ENCODE measurements at regions not wholly inside any gene's neighbourhood (a gene's known extent, or its start where the extent isn't known, plus 50 kb on each side); places are given as distances from the start of the nearest gene placed in this dataset.

DNA sequence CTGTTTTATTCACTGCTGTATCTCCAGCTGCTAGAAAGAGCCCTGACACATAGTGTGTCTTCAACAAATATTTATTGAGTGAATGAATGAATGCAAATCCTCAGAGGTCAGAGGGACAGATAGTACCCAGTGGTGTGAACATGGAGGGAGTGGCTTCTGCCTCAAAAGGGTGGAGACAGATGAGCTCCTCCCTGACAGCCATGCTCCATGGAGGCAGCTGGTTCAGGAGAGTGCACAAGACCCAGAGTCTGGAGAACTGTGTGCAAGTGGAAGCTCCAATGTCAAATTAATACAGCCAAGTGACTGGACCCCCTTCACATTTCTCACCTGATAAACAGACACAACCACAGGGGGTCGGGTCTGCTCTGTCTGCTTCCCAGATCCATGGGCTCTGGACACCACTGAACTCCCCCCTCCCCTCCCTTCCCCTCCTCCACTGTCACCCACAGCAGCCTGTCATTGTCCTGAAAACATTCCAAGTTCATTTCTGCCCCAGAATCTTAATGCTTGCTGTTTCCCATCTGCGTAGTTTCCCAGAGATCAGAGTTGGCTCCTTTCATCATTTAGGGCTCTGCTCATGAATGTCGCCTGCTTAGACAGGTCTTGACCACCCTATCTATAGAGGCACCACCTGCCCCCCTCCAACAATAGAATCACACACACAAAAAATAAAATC is 312.9 kb upstream of the PODXL start:
- H3K36me3 Mint-ChIP-seq (ENCODE audit: low read depth), result no peaks in the 10 kb centered on the region
- no peak overlapping the region for H3K27ac Mint-ChIP-seq
- H3K9me3 Mint-ChIP-seq, result no peaks in the 10 kb centered on the region
- no peaks in the 10 kb centered on the region for H3K27me3 Mint-ChIP-seq (ENCODE audit: low read depth)
- H3K4me3 Mint-ChIP-seq, result no peak overlapping the region
- no peaks in the 10 kb centered on the region for H3K4me1 Mint-ChIP-seq (ENCODE audit: low read depth)

GRCh38 chr7:131867461-131867860 is 311.0 kb upstream of the PODXL start:
- H3K4me1 Mint-ChIP-seq (ENCODE audit: low read depth), result no peaks in the 10 kb centered on the region
- no peaks in the 10 kb centered on the region for H3K27me3 Mint-ChIP-seq (ENCODE audit: low read depth)
- no peak overlapping the region for H3K27ac Mint-ChIP-seq
- no peaks in the 10 kb centered on the region for H3K9me3 Mint-ChIP-seq
- H3K4me3 Mint-ChIP-seq, result no peak overlapping the region
- H3K36me3 Mint-ChIP-seq (ENCODE audit: low read depth), result no peaks in the 10 kb centered on the region

DNA sequence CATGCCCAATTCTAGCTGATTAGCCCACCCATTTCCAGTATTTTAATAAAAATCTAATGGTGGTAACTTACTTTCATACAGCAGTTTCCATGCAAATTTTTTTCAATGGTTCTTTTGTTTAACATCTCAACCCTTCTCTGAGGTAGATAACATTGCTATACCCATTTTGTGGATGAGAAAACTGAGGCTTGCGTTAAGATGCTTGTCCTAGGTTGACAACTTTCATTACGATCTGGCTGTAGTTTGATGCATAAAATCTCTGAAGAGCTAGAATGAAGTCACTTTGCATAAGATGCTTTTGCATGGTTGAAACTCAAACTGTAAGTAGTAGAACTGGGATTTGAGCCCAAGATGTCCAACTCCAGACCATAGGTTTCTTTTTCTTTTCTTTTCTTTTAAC is 309.5 kb upstream of the PODXL start:
- Mint-ChIP-seq H3K4me3 (no peak overlapping the region), H3K36me3 (ENCODE audit: low read depth) (no peaks in the 10 kb centered on the region), H3K27ac (no peak overlapping the region), H3K27me3 (ENCODE audit: low read depth) (no peaks in the 10 kb centered on the region), H3K4me1 (ENCODE audit: low read depth) (no peaks in the 10 kb centered on the region), H3K9me3 (no peaks in the 10 kb centered on the region)

GRCh38 chr7:131861620-131862346 is 305.4 kb upstream of the PODXL start:
- Mint-ChIP-seq H3K36me3 (ENCODE audit: low read depth) (no peaks in the 10 kb centered on the region), H3K4me3 (no peak overlapping the region), H3K27ac (no peak overlapping the region), H3K27me3 (ENCODE audit: low read depth) (no peaks in the 10 kb centered on the region), H3K4me1 (ENCODE audit: low read depth) (no peaks in the 10 kb centered on the region), H3K9me3 (no peaks in the 10 kb centered on the region)

DNA sequence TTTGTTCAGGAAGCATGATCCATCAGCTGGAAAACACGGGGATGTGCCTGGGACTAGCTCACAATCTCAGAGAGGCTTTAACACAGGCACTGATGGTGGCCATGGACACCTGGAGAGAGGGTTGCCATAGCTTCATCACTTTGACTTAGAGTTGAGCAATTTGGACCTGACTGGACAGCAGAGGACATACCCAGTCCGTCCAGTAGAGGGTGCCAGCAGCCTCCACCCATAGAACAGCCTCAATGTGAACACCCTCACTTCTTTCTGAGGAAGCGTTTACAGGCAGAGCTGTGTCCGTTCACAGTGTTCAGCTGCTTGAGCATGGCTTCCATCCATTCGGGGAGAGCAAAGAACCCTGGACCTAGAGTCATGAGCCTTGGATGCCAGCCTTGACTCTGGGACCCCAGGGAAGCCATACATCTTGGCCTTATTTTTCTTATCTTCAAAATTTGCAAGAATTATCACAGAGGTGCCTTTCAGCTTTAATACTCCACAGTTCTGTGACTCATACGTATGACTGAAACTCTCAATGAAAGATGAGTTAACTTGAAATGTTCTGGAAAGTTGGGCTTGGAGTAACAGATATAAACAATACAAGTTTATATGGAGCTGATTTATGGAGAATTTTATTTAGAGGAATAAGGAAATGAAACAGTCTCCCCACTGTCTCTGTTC is 302.9 kb upstream of the PODXL start:
- no peaks in the 10 kb centered on the region for H3K36me3 Mint-ChIP-seq (ENCODE audit: low read depth)

DNA sequence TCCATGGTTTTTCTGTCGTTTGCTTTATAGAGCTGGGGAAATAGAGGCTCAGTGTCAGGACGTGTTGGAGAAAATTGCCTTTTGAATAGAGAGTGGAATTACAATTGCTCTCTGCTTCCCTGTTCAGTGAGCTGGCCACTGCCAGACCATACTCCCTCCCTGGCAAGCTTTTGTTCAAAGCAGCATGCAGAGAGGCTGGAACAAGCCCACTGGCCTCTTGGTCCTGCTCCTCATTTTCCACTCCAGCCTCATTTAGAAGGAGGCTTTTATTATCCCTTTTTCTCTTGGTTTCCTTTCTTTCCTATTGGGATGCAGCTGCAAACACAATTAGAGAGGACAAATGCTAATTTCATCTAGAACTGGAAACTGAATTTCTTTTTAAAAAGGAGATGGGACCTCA is 302.2 kb upstream of the PODXL start:
- no peaks in the 10 kb centered on the region for H3K9me3 Mint-ChIP-seq
- H3K4me3 Mint-ChIP-seq, result no peak overlapping the region
- no peak overlapping the region for H3K27ac Mint-ChIP-seq
- no peaks in the 10 kb centered on the region for H3K36me3 Mint-ChIP-seq (ENCODE audit: low read depth)
- no peaks in the 10 kb centered on the region for H3K27me3 Mint-ChIP-seq (ENCODE audit: low read depth)
- H3K4me1 Mint-ChIP-seq (ENCODE audit: low read depth), result no peaks in the 10 kb centered on the region

More for the DNA sequence above, 302.9 kb upstream of the PODXL start:
- H3K4me3 Mint-ChIP-seq, result no peak overlapping the region
- H3K4me1 Mint-ChIP-seq (ENCODE audit: low read depth), result no peaks in the 10 kb centered on the region
- H3K27ac Mint-ChIP-seq, result no peak overlapping the region
- no peaks in the 10 kb centered on the region for H3K27me3 Mint-ChIP-seq (ENCODE audit: low read depth)
- no peaks in the 10 kb centered on the region for H3K9me3 Mint-ChIP-seq

GRCh38 chr7:131849472-131849871 is 293.0 kb upstream of the PODXL start:
- Mint-ChIP-seq H3K9me3 (no peaks in the 10 kb centered on the region), H3K4me1 (ENCODE audit: low read depth) (no peaks in the 10 kb centered on the region), H3K27me3 (ENCODE audit: low read depth) (no peaks in the 10 kb centered on the region), H3K27ac (no peak overlapping the region), H3K36me3 (ENCODE audit: low read depth) (no peaks in the 10 kb centered on the region), H3K4me3 (no peak overlapping the region)

DNA sequence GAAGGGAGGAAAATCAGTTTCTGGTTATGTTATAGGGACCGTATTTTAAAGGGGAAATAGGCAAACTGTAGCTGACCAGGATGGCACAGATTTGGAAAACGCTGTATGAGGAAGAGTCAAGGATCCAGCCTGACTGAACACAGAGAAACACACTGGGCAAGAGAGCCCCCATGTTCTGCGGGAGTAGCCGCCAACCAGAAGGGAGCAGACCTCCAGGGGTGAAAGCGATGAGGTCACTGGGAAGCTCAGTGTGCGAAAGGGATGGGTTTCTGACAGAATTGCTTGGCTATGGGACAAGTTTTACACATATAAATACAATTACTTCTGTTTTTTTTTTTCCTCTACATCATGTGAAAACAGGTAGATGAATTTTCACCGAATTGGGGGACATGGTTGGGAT is 291.6 kb upstream of the PODXL start:
- no peaks in the 10 kb centered on the region for H3K27me3 Mint-ChIP-seq (ENCODE audit: low read depth)

GRCh38 chr7:131845573-131846314 is 289.3 kb upstream of the PODXL start:
- Mint-ChIP-seq H3K27me3 (ENCODE audit: low read depth) (peaks cover 4% of the 10 kb centered on the region), H3K4me1 (ENCODE audit: low read depth) (no peaks in the 10 kb centered on the region), H3K9me3 (no peaks in the 10 kb centered on the region), H3K4me3 (no peak overlapping the region), H3K27ac (no peak overlapping the region), H3K36me3 (ENCODE audit: low read depth) (no peaks in the 10 kb centered on the region)

More for the DNA sequence above, 291.6 kb upstream of the PODXL start:
- H3K36me3 Mint-ChIP-seq (ENCODE audit: low read depth), result no peaks in the 10 kb centered on the region
- H3K4me1 Mint-ChIP-seq (ENCODE audit: low read depth), result no peaks in the 10 kb centered on the region
- H3K9me3 Mint-ChIP-seq, result no peaks in the 10 kb centered on the region
- no peak overlapping the region for H3K4me3 Mint-ChIP-seq
- H3K27ac Mint-ChIP-seq, result no peak overlapping the region

DNA sequence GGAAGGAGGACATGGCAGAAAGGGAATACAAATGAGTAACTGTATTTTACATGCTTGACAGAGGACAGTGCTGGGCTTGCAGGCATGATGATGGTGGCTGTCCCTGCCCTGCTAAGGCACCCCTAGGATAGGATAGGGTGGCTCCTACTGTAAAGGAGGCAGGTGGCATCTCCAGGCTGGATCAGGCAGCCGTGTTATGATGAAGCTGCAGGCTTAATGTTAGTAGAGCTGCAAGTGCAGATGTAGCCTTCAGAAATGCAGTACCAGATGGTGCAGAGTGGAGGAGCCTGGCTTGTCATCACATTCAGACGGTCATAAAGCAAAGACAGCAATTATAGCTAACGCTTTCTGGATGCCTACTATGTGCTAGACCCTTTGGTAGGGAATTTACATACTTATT is 287.9 kb upstream of the PODXL start:
- H3K9me3 Mint-ChIP-seq, result no peaks in the 10 kb centered on the region
- no peaks in the 10 kb centered on the region for H3K4me1 Mint-ChIP-seq (ENCODE audit: low read depth)
- no peak overlapping the region for H3K4me3 Mint-ChIP-seq
- H3K27me3 Mint-ChIP-seq (ENCODE audit: low read depth), result peaks cover 9% of the 10 kb centered on the region
- H3K27ac Mint-ChIP-seq, result no peak overlapping the region
- H3K36me3 Mint-ChIP-seq (ENCODE audit: low read depth), result no peaks in the 10 kb centered on the region

- H3K9me3 Mint-ChIP-seq, result no peaks in the 10 kb centered on the region
- H3K4me3 Mint-ChIP-seq, result no peak overlapping the region
- no peaks in the 10 kb centered on the region for H3K4me1 Mint-ChIP-seq (ENCODE audit: low read depth)
- no peaks in the 10 kb centered on the region for H3K36me3 Mint-ChIP-seq (ENCODE audit: low read depth)
- H3K27ac Mint-ChIP-seq, result no peak overlapping the region
- peaks cover 9% of the 10 kb centered on the region for H3K27me3 Mint-ChIP-seq (ENCODE audit: low read depth)
Observed at GRCh38 chr7:131843898-131844331, 287.5 kb upstream of the PODXL start.

DNA sequence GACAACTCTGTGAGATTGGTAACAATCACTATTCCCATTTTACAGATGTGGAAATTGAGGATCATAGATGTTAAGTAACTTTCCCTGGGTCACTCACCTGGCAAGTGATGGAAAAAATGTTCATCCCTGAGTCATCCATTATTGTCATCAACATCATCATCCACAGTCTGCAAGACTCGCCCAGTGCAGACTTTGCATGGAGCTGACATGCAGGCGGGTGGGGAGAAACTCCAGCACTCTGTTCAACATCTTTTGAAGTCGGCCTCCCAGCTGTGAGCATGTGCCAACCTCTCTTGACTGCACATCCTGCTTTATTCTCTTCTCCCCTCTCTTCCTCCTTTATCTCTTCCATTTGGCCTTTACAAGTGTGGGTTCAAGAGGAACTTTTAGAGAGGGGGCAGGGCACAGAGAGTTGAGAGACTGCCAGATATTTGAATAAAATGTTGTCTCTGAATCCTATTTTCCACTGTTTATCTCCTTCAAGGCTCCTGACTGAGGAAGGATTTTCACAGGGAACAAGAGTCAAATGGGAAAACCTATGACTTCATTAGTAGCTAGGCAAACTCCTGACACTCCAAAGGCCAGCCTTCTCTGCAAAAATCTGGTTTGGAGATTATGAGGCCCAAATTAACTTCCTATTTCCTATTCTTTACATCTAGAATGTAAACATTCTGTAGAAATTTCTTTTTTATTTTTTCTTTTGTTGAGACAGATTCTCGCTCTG is 283.7 kb upstream of the PODXL start:
- Mint-ChIP-seq H3K27me3 (ENCODE audit: low read depth) (peaks cover 9% of the 10 kb centered on the region), H3K4me3 (no peak overlapping the region), H3K36me3 (ENCODE audit: low read depth) (no peaks in the 10 kb centered on the region), H3K9me3 (no peaks in the 10 kb centered on the region), H3K27ac (no peak overlapping the region), H3K4me1 (ENCODE audit: low read depth) (no peaks in the 10 kb centered on the region)

DNA sequence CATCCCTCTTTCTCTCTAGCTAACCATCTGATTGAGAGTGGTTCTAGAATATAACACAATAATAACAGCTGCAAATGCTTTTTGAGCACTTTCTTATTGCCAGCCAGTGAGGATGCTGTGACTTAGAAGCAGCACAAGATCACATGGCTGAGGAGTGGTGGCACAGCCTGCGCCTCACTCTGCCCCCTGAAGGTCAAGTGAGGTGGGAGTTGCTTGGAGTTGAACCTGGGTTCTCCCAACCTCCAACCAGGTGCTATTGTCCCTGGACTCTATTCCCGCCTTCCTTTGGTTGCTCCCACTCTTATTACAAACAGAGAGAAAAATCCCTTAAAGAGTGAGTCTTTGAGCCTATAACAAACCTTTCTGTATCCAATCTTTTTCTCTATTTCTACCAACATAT is 280.3 kb upstream of the PODXL start:
- no peaks in the 10 kb centered on the region for H3K9me3 Mint-ChIP-seq
- H3K4me3 Mint-ChIP-seq, result no peak overlapping the region
- no peaks in the 10 kb centered on the region for H3K36me3 Mint-ChIP-seq (ENCODE audit: low read depth)
- H3K4me1 Mint-ChIP-seq (ENCODE audit: low read depth), result no peaks in the 10 kb centered on the region
- H3K27ac Mint-ChIP-seq, result no peak overlapping the region
- peaks cover 9% of the 10 kb centered on the region for H3K27me3 Mint-ChIP-seq (ENCODE audit: low read depth)

DNA sequence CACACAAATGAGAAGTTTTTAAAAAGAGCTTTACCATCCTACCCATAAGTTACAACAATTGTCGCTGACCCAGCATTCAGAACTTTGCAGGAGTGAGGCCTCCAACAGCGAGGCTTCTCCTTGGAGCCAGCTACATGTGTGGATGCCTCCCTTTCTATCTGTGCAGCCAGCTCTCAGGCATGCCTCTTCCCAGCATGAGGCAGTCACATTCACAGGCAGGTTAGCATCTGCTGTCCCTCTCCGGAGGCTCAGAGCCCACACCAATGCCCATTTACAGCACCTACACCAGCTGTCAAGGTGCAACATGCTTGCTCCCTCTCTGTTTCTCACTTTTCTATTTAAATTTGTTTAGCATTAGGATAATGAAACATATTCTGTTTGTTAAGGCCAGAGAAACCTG is 278.7 kb upstream of the PODXL start:
- H3K9me3 Mint-ChIP-seq, result no peaks in the 10 kb centered on the region
- H3K27me3 Mint-ChIP-seq (ENCODE audit: low read depth), result peaks cover 6% of the 10 kb centered on the region
- no peak overlapping the region for H3K27ac Mint-ChIP-seq
- H3K36me3 Mint-ChIP-seq (ENCODE audit: low read depth), result no peaks in the 10 kb centered on the region
- no peak overlapping the region for H3K4me3 Mint-ChIP-seq
- H3K4me1 Mint-ChIP-seq (ENCODE audit: low read depth), result no peaks in the 10 kb centered on the region
